Iris pigment epithelial cell (primary cell): ENCODE measurements at regions not wholly inside any gene's neighbourhood (a gene's known extent, or its start where the extent isn't known, plus 50 kb on each side); places are given as distances from the start of the nearest gene placed in this dataset.
"Not testable (repeated sequence)": the region's sequence is repeated elsewhere in the genome, so short reads cannot be mapped to it uniquely, and the experiment has no call there.

Source experiments
- DNase-seq: peaks from one replicate; pipeline ENCODE4 v3.0.0-alpha.2; 2011; ENCODE audit warnings: low read depth

GRCh38 chr13:18238586-18238985 lies 943.0 kb downstream of the TUBA3C start:
- not testable (repeated sequence) for DNase-seq

DNA sequence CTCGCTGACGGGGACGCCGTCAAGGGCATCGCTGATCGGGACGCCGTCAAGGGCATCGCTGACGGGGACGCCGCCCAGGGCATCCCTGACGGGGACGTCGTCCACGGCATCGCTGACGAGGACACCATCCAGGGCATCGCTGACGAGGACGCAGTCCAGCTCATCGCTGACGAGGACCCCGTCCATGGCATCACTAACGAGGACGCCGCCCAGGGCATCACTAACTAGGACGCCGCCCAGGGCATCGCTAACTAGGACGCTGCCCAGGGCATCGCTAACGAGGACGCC lies 945.2 kb downstream of the TUBA3C start:
- no peak for DNase-seq

DNA sequence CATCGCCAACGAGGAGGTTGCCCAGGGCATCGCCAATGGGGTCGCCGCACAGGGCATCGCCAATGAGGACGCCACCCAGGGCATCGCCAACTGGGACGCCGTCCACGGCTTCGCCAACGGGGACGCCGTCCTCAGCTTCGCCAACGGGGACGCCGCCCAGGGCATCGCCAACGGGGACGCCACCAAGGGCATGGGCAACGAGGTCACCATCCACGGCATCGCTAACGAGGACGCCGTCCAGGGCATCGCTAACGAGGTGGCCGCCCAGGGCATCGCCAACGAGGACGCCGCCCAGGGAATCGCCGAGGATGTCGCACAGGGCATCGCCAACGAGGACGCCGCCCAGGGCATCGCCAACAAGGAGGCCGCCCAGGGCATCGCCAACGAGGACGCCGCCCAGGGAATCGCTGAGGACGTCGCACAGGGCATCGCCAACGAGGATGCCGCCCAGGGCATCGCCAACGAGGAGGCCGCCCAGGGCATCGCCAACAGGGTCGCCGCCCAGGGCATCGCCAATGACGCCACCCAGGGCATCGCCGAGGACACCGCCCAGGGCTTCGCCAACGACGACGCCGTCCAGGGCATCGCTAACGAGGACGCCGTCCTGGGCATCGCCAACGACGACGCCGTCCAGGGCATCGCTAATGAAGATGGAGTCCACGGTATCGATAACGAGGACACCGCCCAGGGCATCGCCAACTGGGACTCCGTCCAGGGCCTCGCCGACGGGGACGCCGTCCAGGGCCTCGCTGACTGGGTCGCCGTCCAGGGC lies 945.7 kb downstream of the TUBA3C start:
- DNase-seq = no peak

DNA sequence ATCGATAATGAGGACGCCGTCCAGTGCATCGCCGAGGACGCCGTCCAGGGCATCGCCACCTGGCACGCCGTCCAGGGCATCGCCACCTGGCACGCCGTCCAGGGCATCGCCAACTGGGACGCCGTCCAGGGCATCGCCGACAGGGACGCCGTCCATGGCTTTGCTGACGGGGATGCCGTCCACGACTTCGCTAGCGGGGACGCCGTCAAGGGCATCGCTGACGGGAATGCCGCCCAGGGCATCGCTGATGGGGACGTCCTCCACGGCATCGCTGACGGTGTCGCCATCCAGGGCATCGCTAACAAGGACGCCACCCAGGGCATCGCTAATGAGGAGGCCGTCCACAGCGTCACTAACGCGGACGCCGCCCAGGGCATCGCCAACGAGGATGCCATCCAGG lies 946.5 kb downstream of the TUBA3C start:
- DNase-seq = no peak

DNA sequence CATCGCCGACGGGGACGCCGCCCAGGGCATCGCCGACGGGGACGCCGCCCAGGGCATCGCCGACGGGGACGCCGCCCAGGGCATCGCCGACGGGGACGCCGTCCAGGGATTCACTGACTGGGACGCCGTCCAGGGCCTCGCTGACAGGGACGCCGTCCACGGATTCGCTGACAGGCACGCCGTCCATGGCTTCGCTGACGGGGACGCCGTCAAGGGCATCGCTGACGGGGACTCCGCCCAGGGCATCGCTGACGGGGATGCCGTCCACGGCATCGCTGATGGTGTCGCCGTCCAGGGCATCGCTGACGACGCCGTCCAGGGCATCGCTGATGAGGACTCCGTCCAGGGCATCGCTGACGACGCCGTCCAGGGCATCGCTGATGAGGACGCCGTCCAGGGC lies 947.2 kb downstream of the TUBA3C start:
- DNase-seq = not testable (repeated sequence)

GRCh38 chr13:18233783-18234299 lies 947.8 kb downstream of the TUBA3C start:
- no peak for DNase-seq

- no peak for DNase-seq
Observed at GRCh38 chr13:18232994-18233782, 948.4 kb downstream of the TUBA3C start.

- no peak for DNase-seq
Observed at GRCh38 chr13:18232298-18232993, 949.2 kb downstream of the TUBA3C start.

GRCh38 chr13:18224411-18224810 lies 957.2 kb downstream of the TUBA3C start:
- not testable (repeated sequence) for DNase-seq

DNA sequence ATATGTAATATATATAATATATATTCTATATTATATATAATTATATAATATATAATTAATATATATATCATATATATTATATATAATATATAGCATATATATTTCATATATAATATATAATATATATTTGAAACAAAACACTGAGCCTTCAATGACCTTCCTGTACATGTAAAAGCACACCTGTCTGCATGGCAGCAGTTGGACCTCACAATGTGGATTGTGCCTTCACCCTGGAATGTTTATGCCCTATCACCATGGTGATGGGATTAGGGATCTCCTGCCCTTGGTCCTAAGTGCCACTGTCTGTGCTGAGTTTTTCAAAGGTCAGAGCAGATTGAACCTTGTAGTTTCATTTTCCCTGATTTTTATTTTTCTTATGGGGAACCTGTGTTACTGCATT lies 966.9 kb downstream of the TUBA3C start:
- not testable (repeated sequence) for DNase-seq

- not testable (repeated sequence) for DNase-seq
Observed at GRCh38 chr13:18213511-18213910, 968.1 kb downstream of the TUBA3C start.

DNA sequence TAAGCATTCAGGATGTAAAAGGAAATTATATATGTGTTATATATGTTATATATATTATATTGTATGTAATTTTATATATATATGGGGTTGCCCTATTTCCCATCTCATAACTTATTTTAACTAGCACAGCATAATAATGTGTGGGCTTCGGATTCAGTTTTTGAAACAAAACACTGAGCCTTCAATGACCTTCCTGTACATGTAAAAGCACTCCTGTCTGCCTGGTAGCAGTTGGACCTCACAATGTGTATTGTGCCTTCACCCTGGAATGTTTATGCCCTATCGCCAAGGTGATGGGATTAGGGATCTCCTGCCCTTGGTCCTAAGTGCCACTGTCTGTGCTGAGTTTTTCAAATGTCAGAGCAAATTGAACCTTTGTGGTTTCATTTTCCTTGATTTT lies 968.8 kb downstream of the TUBA3C start:
- DNase-seq = no peak

DNA sequence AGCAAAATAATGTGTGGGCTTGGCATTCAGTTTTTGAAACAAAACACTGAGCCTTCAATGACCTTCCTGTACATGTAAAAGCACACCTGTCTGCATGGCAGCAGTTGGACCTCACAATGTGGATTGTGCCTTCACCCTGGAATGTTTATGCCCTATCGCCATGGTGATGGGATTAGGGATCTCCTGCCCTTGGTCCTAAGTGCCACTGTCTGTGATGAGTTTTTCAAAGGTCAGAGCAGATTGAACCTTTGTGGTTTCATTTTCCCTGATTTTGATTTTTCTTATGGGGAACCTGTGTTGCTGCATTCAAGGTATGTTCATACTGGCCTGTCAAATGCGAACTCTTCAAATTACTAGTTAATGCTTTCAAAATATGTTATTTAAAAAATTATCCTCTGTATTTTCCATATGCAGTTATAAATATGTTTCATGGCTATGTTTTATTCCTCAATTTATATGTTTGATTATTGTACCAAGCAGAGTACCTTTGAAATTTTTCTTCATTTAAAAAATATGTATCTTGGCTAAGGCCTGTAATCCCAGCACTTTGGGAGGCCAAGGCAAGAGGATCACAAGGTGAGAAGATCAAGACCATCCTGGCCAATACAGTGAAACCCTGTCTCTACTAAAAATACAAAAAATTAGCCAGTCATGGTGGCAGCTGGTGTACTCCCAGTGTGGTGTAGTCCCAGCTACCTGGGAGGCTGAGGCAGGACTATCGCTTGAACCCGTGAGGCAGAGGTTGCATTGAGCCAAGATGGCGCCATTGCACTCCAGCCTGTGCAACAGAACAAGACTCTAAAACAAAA lies 969.7 kb downstream of the TUBA3C start:
- not testable (repeated sequence) for DNase-seq

DNA sequence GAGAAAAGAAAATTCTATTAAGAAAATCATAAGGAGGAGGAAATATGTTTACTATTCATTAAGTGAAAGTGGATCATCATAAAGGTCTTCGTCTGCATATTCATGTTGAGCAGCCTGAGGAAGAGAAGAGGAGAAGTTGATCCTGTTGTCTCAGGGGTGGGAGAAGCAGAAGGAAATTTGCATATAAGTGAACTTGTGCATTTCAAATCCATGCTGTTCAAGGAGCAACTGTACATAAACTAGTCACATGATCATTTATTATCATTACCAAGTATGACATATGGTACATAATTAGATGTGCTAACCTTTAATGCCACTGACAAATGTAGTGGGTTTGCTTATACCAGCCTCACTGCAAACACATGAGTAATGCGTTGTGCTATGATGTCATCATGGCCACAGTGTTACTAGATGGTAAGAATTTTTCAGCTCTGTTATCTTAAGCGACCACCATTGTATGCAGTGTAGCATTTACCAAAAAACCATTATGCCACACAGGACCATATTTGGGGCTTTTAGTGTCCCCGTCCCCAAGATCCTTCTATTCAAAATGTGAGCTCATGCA lies 976.9 kb downstream of the TUBA3C start:
- DNase-seq = not testable (repeated sequence)

DNA sequence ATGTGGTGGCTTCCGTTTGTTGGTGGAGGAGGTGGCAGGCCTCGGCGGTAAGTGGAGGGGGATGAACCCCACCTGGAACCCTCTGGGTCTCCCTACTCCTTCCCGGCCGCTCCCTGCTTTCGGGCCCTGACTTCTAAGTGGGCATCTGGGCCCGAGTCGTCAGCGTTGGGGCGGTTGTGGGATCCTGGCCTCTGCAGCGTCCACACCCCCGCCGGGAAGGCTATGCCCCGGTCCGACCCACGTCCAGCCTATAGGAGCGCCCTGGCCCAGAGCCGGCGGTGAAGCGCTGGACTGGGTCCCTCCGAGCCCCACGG lies 986.3 kb downstream of the TUBA3C start:
- DNase-seq = not testable (repeated sequence)

DNA sequence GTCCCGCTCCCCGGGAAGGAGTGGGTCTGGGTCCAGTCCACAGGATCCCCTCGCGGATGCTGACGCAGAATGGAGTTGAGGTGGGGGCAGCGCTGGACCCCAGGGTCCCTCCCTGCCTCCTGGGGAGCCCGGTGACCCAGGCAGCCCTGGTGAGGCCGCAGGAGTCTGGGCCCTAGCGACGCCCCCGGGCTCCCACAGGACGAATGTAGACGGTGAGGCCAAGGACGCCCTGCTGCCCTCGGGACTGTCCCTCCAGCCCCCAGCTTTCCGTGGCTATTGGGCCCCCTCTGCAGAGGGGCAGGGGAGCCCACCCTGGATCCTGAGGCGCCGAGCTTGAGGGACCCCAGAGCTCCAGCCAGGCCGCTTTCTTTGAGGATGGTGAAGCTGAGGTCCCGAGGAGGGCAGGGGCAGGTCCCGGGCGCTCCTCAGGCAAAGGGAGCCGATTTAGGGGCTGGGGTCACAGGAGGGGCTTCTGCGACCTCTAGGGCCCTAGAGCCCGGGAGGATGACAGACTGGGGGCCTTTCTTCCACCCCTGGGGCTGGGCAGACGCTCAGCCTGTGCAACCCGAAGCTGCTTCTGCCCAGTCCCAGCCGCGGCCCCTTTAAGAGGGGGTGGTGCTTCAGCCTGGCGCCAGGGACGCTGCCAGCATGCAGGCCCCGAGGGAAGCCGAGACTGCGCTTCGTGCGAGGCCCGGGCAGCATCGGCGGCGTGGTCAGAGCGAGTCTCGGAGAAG lies 986.8 kb downstream of the TUBA3C start:
- not testable (repeated sequence) for DNase-seq

GRCh38 chr13:18194104-18194503 lies 987.5 kb downstream of the TUBA3C start:
- DNase-seq = not testable (repeated sequence)
